Tibial nerve (tissue), 4 donors: ENCODE measurements at regions not wholly inside any gene's neighbourhood (a gene's known extent, or its start where the extent isn't known, plus 50 kb on each side); places are given as distances from the start of the nearest gene placed in this dataset.
"Not testable (repeated sequence)": the region's sequence is repeated elsewhere in the genome, so short reads cannot be mapped to it uniquely, and the experiment has no call there.

Experiments
- DNase-seq, 2 donors: peaks; one replicate each; pipeline ENCODE4 v3.0.0-alpha.2; 2019; ENCODE audit warnings: low spot score in 2 of 2
- H3K27ac ChIP-seq, 4 donors: fragments of 200-600 bp; sonication (generic) in 3 of 4; one replicate each; pipeline ENCODE4 v1.5.1; 2017 to 2019; ENCODE audit warnings: mild to moderate bottlenecking in 1 of 4
- H3K27me3 ChIP-seq, 2 donors: fragments of 200-600 bp; sonication (generic) in 1 of 2; one replicate each; pipeline versions ENCODE4 v1.5.1 to v1.6.0; 2017 to 2019
- H3K36me3 ChIP-seq, 3 donors: fragments of 200-600 bp; sonication (generic); one replicate each; pipeline ENCODE4 v1.5.1; 2018 to 2019
- H3K4me1 ChIP-seq, 4 donors: fragments of 200-600 bp; sonication (generic) in 3 of 4; one replicate each; pipeline ENCODE4 v1.5.1; 2017 to 2019
- H3K4me3 ChIP-seq, 4 donors: fragments of 200-600 bp; sonication (generic) in 3 of 4; one replicate each; pipeline ENCODE4 v1.5.1; 2017 to 2019; ENCODE audit warnings: mild to moderate bottlenecking in 1 of 4, moderate library complexity in 1 of 4
- H3K9me3 ChIP-seq, 4 donors: fragments of 200-600 bp; sonication (generic) in 3 of 4; one replicate each; pipeline ENCODE4 v1.5.1; 2017 to 2019
- EP300 ChIP-seq, 2 donors: sonication (generic); formaldehyde crosslinking; IDR thresholded peaks; one replicate each; pipeline ENCODE4 v1.6.1; 2017; ENCODE audit warnings: antibody characterized with exemption in 2 of 2, mild to moderate bottlenecking in 1 of 2
- POLR2A ChIP-seq, 2 donors: fragments of 450-650 bp; IDR thresholded peaks; one replicate each; pipeline ENCODE4 v1.6.1; 2017; ENCODE audit warnings: antibody characterized with exemption in 2 of 2, mild to moderate bottlenecking in 2 of 2, moderate library complexity in 2 of 2
- WGBS, 2 donors: methylation state at CpG; one replicate each; pipeline ENCODE4 v1.1.5; 2018; 5-methylcytosine and 5-hydroxymethylcytosine counted together
- TF ChIP-seq, protein P1 (sequence below), 5 experiments: fragments of 200-600 bp in 3 of 5; fragments of 450-650 bp in 2 of 5; sonication (generic) in 3 of 5; IDR thresholded peaks; one replicate each; pipeline ENCODE4 v1.5.1; 2016 to 2019; ENCODE audit warnings: antibody characterized with exemption in 5 of 5, mild to moderate bottlenecking in 3 of 5, moderate library complexity in 2 of 5

DNA sequence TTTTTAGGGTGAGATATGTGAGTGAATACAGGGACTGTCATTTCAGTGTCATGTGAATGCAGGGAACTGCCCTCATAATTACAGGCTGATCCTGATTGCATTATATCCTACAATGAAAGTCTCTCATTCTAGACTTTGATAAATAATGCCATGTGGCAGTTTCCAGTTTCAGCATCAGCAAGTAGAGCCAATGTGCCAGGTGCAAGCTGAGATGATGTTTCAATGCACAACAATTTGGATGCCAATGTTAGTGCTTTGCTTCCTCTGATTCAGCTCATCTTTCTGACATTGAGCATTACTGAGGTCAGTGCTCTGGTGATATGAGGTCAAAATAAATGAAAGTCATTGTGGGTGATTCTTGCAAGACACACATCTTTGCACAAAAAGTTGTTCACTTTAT lies 63.7 kb upstream of the TFPI start:
- Histone ChIP-seq H3K36me3 (no peaks in the 10 kb centered on the region), H3K4me1 (no peaks in the 10 kb centered on the region), H3K9me3 (no peaks in the 10 kb centered on the region), H3K27me3 (no peaks in the 10 kb centered on the region), H3K27ac (no peak overlapping the region), H3K4me3 (no peak overlapping the region)
- DNase-seq, result no peak
- TF ChIP-seq, protein P1, sequence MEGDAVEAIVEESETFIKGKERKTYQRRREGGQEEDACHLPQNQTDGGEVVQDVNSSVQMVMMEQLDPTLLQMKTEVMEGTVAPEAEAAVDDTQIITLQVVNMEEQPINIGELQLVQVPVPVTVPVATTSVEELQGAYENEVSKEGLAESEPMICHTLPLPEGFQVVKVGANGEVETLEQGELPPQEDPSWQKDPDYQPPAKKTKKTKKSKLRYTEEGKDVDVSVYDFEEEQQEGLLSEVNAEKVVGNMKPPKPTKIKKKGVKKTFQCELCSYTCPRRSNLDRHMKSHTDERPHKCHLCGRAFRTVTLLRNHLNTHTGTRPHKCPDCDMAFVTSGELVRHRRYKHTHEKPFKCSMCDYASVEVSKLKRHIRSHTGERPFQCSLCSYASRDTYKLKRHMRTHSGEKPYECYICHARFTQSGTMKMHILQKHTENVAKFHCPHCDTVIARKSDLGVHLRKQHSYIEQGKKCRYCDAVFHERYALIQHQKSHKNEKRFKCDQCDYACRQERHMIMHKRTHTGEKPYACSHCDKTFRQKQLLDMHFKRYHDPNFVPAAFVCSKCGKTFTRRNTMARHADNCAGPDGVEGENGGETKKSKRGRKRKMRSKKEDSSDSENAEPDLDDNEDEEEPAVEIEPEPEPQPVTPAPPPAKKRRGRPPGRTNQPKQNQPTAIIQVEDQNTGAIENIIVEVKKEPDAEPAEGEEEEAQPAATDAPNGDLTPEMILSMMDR (IDR thresholded peaks at IDR 0.05), result no peak
- TF ChIP-seq EP300 (IDR thresholded peaks at IDR 0.05) (no peak), POLR2A (IDR thresholded peaks at IDR 0.05) (no peak)

DNA sequence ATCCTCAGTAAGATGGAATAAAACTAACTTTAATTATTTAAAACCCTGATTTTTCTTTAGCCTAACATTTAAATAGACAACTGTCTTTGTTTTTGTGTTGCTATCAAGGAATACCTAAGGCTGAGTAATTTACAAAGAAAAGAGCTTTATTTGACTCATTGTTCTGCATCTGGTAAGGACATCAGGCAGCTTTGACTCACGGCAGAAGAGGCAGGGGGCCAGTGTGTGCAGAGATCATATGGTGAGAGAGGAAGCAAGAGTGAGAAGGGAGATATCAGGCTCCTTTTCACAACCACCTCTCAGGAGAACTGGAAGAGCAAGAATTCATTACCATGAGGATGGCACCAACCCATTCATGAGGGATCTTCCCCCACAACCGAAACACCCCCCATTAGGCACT lies 64.6 kb upstream of the TFPI start:
- TF ChIP-seq, protein P1 (IDR thresholded peaks at IDR 0.05), result no peak
- TF ChIP-seq POLR2A (IDR thresholded peaks at IDR 0.05), result no peak
- no peak for TF ChIP-seq EP300 (IDR thresholded peaks at IDR 0.05)
- Histone ChIP-seq H3K27ac (no peak overlapping the region), H3K27me3 (no peaks in the 10 kb centered on the region), H3K36me3 (no peaks in the 10 kb centered on the region), H3K4me1 (no peaks in the 10 kb centered on the region), H3K4me3 (no peak overlapping the region), H3K9me3 (no peaks in the 10 kb centered on the region)
- 49 to 55% methylated on average over 2 of the region's 2 CpGs for WGBS, 2 donors
- no peak for DNase-seq

DNA sequence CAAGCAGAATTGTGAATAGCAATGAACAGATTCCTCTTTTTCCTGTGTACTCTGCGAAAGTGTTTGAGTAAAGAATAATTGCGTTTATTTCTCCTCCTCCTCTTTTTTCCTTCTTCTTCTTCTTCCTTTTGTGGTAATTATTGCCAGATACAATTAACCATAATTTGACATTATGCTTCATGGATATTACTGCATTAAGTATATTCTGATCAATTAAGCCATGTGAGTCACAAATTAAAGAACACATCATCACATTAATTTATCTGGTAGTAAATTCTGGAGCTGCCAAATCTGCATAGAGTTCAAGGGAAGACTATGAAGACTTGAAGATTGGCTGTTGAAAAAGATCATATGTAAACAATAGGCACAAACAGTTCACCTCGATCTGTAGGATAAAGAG lies 72.9 kb upstream of the TFPI start:
- H3K27me3 ChIP-seq, result no peaks in the 10 kb centered on the region

DNA sequence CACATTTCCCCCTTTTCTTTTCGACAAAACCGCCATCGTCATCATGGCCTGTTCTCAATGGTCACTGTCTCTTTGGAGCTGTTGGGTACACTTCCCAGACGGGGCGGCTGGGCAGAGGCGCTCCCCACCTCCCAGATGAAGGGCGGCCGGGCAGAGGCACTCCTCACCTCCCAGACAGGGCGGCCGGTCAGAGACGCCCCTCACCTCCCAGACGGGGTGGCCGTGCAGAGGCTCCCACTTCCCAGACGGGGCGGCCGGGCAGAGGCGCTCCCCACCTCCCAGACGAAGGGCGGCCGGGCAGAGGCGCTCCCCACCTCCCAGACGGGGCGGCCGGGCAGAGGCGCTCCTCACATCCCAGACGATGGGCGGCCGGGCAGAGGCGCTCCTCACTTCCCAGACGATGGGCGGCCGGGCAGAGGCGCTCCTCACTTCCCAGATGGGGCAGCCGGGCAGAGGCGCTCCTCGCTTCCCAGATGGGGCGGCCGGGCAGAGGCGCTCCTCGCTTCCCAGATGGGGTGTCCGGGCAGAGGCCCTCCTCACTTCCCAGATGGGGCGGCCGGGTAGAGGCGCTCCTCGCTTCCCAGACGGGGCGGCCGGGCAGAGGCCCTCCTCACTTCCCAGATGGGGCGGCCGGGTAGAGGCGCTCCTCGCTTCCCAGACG lies 82.6 kb upstream of the TFPI start:
- not testable (repeated sequence) for H3K4me1 ChIP-seq, H3K4me3 ChIP-seq, DNase-seq, H3K9me3 ChIP-seq, H3K27ac ChIP-seq, H3K27me3 ChIP-seq, H3K36me3 ChIP-seq
- WGBS, 2 donors, result 97 to 98% methylated on average over 16 to 40 of the region's 53 CpGs

More for the DNA sequence above, 72.9 kb upstream of the TFPI start:
- no peak for TF ChIP-seq EP300 (IDR thresholded peaks at IDR 0.05)
- no peak for TF ChIP-seq POLR2A (IDR thresholded peaks at IDR 0.05)
- TF ChIP-seq, protein P1 (IDR thresholded peaks at IDR 0.05), result no peak
- no peaks in the 10 kb centered on the region for H3K36me3 ChIP-seq
- H3K27ac ChIP-seq, result no peak overlapping the region
- WGBS, 2 donors, result 73 to 85% methylated on average over 3 of the region's 3 CpGs
- H3K9me3 ChIP-seq, result peaks cover 0 to 15% (median 0%) of the 10 kb centered on the region in 4 donors
- no peak for DNase-seq
- no peak overlapping the region for H3K4me3 ChIP-seq
- no peaks in the 10 kb centered on the region for H3K4me1 ChIP-seq

DNA sequence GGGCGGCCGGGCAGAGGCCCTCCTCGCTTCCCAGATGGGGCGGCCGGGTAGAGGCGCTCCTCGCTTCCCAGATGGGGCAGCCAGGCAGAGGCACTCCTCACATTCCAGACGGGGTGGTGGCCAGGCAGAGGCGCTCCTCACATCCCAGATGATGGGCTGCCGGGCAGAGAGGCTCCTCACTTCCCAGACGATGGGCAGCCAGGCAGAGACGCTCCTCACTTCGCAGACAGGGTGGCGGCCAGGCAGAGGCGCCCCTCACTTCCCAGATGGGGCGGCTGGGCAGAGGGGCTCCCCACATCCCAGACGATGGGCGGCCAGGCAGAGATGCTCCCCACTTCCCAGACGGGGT lies 83.1 kb upstream of the TFPI start:
- DNase-seq, H3K36me3 ChIP-seq, H3K4me1 ChIP-seq, H3K9me3 ChIP-seq, H3K27ac ChIP-seq, H3K27me3 ChIP-seq, H3K4me3 ChIP-seq: not testable (repeated sequence)
- WGBS, 2 donors, result 87 to 97% methylated on average over 10 to 16 of the region's 19 CpGs

DNA sequence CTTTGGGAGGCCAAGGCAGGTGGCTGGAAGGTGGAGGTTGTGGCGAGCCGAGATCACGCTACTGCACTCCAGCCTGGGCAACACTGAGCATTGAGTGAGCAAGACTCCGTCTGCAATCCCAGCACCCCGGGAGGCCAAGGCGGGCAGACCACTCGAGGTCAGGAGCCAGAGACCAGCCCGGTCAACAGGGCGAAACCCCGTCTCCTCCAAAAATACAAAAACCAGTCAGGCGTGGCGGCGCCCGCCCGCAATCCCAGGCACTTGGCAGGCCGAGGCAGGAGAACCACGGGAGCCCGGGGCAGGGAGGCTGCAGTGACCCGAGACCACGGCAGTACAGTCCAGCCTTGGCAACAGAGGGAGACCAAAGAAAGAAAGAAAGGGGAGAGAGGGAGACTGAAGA lies 83.5 kb upstream of the TFPI start:
- DNase-seq, H3K4me1 ChIP-seq, H3K36me3 ChIP-seq, H3K9me3 ChIP-seq, H3K4me3 ChIP-seq, H3K27me3 ChIP-seq, H3K27ac ChIP-seq: not testable (repeated sequence)
- 92 to 96% methylated on average over 20 of the region's 20 CpGs for WGBS, 2 donors

DNA sequence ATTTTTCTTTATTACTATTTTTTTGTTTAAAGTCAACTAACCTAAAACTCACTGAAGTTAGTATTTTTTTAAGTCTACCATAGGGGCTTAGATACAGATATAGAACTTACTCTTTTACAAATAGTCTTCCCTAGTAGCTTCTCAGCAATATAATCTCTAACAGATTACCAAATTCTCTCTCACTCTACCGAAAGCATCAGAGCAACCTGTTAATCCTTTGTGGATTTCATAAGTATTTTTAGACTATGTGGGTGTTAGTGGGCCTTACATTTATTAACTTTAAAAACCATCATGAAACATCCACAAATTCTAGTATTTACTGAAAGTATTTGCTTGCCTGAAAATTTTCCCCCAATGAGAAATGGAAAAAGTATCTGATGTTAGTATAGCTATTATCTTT lies 84.6 kb upstream of the TFPI start:
- Histone ChIP-seq H3K27me3 (no peaks in the 10 kb centered on the region), H3K27ac (no peak overlapping the region), H3K4me1 (no peaks in the 10 kb centered on the region), H3K9me3 (peaks cover 0 to 4% (median 0%) of the 10 kb centered on the region in 4 donors), H3K36me3 (no peaks in the 10 kb centered on the region), H3K4me3 (no peak overlapping the region)
- no peak for DNase-seq
- TF ChIP-seq EP300 (IDR thresholded peaks at IDR 0.05) (no peak), POLR2A (IDR thresholded peaks at IDR 0.05) (no peak)
- TF ChIP-seq, protein P1 (IDR thresholded peaks at IDR 0.05), result no peak
- WGBS, 2 donors, result 81 to 83% methylated on average over 1 of the region's 1 CpG
